ENCODE measurements at regions not wholly inside any gene's neighbourhood (a gene's known extent, or its start where the extent isn't known, plus 50 kb on each side); places are given as distances from the start of the nearest gene placed in this dataset.

GRCh38 chr5:117302949-117303348 is 728.3 kb upstream of the SEMA6A start:
- DNase-seq (ENCODE audit: low spot score) = no peak

DNA sequence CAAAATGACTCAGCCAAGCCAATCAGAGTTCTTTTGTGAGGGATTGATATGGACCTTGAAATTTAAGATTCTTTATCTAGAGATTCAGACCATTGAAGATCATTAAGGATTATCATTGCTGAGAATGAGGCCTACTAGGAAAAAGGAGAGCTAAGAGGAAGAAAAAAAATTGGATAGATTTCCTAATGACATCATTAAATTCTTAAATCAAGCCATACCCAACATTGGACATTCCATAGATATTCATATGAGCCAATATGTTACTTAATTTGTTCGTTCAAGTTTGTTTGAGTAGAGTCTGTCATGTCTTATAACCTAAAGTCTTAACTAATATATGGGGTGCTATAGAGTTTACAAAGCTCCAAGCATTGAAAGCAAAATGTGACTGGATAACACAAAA is 727.9 kb upstream of the SEMA6A start:
- no peak for DNase-seq (ENCODE audit: low spot score)

DNA sequence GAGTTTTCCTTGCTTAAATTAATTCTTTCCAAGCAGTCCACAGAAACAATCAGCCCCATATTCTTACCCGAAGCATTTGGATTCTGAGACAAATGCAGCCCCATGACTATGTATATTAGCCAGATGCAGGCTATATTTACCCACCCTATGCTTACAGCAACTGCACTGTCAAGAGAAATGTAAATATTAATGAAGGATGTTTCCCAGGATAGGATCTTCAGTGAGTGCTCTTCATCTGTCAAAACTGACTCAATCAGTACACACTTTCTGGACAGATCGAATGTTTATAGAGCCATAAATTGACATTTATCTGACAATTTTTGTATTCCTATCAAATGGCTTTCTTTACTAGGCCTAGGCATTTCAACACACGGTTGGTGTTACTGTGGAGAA is 725.3 kb upstream of the SEMA6A start:
- no peak for DNase-seq (ENCODE audit: low spot score)

DNA sequence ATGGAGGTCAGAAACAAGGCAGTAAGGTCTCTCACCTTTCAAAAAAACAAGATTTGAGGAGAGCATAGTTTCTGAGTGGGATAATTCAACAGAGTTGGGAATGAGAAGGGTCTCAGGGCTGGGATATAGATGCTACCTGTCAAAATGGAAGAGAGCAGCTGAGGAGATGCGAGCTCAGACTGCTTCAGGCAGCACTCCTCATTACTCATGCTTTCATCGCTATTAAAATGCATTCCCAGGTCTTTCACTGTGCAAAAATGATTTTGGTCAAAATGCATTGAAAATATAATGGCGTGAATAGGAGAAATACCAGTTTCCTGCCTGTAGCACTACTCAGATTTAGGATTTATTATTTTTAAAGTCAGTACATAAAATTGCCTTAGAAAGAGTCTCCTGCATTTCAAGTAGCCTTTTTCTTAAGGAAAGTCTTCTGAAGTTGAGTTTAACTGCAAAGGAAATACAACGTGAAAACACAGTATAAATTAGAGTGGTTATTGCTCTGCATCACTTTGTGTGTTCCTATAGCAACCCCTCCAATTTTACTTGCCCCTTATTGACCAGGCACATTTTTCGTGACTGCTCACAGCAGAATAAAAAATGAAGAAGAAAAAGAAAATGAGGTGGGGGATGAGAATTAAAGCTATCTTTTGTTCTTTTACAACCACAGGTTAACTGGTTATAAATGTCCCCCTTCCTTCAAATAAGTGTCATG is 724.8 kb upstream of the SEMA6A start:
- DNase-seq (ENCODE audit: low spot score) = no peak

DNA sequence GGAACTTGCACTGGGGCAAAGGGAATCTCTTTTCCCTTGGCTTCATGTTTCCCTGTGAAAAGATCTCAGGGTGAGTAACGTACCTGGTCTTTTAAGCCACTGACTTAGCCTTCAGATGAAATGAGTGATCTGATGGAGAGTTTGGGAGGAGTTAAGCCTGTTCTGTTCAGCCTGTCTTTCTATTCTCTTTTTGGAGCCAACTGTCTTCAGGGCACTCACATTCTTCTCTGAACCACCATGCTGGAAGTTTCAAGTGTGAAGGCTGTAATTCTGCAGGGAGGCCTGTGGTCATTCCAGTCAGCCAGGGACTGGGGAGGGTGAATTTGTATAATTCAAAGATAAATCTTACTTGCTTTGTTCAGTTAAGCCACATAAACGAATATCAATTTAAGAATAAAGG is 722.2 kb upstream of the SEMA6A start:
- DNase-seq (ENCODE audit: low spot score) = no peak

DNA sequence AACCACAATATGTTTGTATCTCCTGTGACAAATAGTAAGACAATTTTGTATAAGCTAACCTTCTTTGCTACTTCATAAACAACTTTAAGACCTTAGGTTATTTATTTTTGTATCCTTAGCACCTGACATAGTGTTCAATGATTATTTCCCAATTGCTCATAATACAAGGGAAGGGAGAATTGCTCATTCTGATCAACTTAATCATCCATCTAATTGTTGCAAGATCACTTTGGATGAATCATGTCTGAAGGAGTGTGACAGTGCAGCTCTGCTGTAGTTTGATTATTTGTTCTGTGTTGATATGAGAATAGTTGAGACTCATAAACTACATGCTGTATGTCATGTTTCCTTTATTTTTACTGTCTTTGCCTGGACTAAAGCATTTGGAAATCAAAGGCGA is 721.3 kb upstream of the SEMA6A start:
- no peak for DNase-seq (ENCODE audit: low spot score)

DNA sequence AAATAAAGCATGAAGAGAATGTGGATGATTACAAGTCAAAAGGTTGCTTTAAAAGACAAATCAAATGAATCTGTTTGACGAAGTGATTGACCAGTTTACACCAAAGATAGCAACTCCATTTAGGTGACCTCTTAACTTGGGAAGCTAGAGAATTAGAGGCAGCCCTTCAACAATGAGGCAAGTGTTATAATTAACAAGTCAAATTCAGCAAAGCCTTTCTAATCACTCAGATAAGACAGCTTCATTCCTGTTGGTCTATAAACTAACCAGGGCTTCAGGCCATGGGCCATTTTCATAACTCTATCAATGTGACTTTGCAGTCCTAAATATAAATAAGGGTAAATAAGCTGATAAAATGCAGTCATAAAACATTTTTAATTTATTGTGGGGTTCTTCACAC is 712.2 kb upstream of the SEMA6A start:
- no peak for DNase-seq (ENCODE audit: low spot score)

DNA sequence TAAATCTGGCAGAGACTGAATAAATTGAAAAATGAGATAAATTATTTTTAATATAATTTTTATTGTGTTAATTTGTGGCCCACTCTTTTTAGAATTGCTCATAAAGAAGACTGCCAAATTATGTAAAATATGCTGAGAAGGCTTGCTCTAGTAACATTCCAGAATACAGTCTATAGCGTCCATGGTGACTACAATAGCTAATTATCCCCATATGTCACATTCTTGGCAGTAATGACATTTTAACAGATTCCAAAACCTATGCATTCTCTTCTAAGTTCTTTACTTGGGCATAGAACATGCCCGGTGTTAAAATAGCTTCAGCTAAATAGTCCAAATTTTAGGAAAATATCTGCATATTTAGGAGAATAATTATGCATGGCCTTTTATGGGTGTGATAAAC is 697.0 kb upstream of the SEMA6A start:
- DNase-seq (ENCODE audit: low spot score) = no peak

DNA sequence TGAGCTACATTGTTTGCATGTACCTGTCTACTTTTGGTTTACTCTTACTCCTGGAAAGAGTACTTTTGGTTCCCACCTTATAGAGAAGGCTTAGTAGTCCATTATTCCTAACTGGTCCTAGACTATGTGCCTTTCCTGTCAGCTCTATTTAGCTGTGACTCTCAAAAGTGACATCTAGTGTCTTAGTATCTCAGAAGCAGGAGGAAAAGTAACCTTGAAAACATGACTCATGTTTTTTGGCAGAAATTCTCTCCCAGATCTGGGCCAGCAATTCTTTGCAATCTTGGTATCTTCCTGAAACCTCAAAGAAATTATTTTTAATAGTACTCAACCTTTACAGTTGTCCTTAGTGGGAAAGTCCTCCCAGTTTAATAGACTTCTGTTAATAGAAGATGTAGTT is 691.7 kb upstream of the SEMA6A start:
- no peak for DNase-seq (ENCODE audit: low spot score)

DNA sequence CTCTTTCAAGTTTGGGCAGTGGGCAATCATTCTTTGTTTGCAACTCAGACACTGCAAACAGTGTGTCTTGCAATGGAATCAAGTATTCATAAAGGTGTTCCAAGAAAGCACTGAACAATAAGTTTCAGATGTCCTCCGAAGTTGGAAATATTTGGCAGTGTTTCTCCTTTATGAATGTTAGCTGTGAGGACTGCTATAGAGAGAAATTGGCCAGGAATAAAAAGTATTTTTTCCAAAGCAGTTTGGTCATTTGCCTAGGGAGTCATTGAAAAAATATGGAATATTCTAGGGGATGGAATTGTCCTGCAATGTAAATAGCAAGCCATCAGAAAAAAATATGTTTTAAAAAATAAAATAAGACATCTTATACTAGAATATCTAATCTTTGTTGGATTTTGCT is 688.6 kb upstream of the SEMA6A start:
- DNase-seq (ENCODE audit: low spot score) = no peak

DNA sequence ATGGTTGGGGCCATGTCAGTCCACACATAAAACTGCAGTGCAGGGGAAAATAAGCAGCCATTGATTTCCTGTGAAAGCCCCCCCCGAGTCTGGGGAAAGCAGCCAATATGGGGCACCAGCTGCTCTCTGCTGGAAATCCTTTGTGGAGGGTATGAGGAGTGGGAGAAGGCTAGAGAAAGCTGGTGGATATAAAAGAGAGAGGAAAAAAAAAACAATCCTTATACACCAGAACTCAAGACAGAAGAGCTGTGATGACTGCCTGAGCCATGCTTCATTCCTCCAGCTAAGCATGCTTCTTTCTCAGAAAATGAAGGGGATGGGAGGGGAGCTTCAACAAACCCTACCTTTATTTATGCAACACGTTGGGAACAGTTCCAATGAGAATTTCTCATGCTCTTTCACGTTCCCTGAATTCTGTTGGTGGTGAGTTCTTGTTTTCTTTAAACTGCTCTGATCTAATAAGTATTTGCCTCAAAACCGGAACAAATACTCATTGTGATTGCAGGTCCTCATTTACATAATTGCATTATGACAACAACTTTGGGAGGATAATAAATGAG is 688.0 kb upstream of the SEMA6A start:
- DNase-seq (ENCODE audit: low spot score) = no peak

DNA sequence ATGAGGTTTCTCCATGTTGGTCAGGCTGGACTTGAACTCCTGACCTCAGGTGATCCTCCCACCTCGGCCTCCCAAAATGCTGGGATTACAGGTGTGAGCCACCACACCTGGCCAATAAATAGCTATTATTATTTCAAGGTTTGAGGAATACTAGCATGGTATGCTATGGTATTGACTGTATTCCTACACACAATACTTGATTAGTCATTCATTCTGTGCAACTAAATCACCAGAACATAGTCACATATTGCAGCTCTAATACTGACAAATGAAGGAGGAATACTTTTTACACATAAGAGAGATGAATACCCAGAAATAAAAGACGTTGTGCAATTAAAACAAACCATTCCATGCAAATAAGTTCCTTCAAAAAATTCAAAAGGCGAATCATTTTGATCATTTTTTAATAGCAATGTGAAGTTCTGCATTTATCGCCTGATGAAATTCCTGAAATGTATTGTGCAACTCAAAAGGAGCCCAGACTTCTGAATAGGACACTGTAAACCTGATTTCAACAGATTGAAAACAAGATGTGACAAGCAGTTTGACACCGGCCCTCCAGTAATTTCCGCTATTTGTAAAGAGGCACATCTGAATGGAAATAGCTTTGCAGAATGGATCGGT is 687.4 kb upstream of the SEMA6A start:
- no peak for DNase-seq (ENCODE audit: low spot score)

GRCh38 chr5:117255211-117256027 is 680.8 kb upstream of the SEMA6A start:
- DNase-seq (ENCODE audit: low spot score) = no peak

- DNase-seq (ENCODE audit: low spot score) = no peak
Measured at GRCh38 chr5:117252566-117252965, 677.9 kb upstream of the SEMA6A start.

GRCh38 chr5:117249086-117249815 is 674.6 kb upstream of the SEMA6A start:
- DNase-seq (ENCODE audit: low spot score) = no peak

GRCh38 chr5:117246424-117246823 is 671.8 kb upstream of the SEMA6A start:
- DNase-seq (ENCODE audit: low spot score) = no peak

DNA sequence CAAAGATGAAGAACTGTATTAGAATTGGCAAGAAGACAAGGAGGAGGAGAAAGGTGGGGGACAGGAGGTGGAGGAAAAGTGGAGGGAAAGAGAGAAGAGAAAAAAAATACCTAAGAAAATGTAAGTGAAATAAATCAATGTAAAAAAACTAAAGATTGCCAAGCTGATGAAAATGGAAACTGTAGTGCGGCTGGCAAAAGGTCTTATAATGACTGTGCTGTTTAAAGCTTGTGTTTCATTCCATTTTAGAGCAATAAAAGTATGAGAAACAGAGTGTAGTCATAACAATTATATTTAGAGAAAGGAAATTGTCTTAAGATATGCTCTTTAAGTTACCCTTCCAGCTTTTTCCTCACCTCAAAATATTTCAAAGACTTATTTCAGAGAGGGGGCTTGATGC is 670.5 kb upstream of the SEMA6A start:
- no peak for DNase-seq (ENCODE audit: low spot score)

GRCh38 chr5:117242028-117242427 is 667.4 kb upstream of the SEMA6A start:
- DNase-seq (ENCODE audit: low spot score) = no peak

GRCh38 chr5:117236941-117237340 is 662.3 kb upstream of the SEMA6A start:
- DNase-seq (ENCODE audit: low spot score) = no peak

DNA sequence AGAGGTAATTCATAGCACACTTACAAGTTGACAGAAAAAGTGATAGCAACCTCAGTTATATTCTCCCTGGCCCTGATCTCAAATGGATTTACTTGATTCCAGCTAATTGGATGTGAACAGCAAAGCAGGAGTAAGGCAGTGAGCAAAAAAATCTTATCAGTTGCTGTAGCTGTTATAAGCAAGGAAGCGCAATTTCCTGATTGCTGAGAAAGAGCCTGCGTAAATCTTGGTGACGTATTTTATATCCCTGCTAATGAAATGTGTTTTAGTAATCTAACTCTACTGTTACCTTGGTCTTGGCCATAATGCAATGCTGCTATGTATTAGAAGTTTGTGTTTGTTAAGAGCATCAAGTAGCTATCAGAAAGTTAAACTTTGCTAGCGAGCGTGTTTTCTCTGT is 661.2 kb upstream of the SEMA6A start:
- DNase-seq (ENCODE audit: low spot score) = no peak

DNA sequence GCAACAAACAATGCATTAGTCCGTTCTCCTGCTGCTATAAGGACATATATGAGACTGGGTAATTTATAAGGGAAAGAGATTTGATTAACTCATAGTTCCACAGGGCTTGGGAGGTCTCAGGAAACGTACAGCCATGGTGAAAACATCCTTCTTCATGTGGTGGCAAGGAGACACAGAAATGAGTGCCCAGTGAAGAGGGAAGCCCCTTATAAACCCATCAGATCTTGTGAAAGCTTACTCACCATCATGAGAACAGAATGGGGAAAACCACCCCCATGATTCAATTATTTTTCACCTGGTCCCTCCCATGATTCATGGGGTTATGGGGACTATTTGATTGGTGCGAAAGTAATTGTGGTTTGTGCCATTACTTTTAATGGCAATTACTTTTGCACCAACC is 655.8 kb upstream of the SEMA6A start:
- no peak for DNase-seq (ENCODE audit: low spot score)

- no peak for DNase-seq (ENCODE audit: low spot score)
Measured at GRCh38 chr5:117220730-117221129, 646.1 kb upstream of the SEMA6A start.
